CD14-positive monocyte (primary cell): ENCODE measurements at regions not wholly inside any gene's neighbourhood (a gene's known extent, or its start where the extent isn't known, plus 50 kb on each side); places are given as distances from the start of the nearest gene placed in this dataset.

ENCODE experiments used
- DNase-seq, 3 donors: peaks; one replicate each; pipeline ENCODE4 v3.0.0-alpha.2; 2011 to 2022
- H2AFZ ChIP-seq: 2 replicates; pipeline ENCODE4 v1.6.0; 2012; ENCODE audit warnings: mild to moderate bottlenecking, low read depth, low read length, inconsistent platforms; ENCODE audit not compliant: insufficient read depth, poor library complexity, severe bottlenecking
- H3K27ac ChIP-seq, 2 donors: 1 replicate in 1 of 2; 2 replicates in 1 of 2; pipeline ENCODE4 v1.5.1; 2012 to 2013; ENCODE audit warnings: low read length in 2 of 2, control low read depth in 1 of 2, inconsistent platforms in 1 of 2, low read depth in 1 of 2, mild to moderate bottlenecking in 1 of 2
- H3K27me3 ChIP-seq, 2 donors: one replicate each; pipeline versions ENCODE4 v1.6.0 to v1.6.1; 2011 to 2013; ENCODE audit warnings: low read length in 2 of 2; ENCODE audit not compliant: control insufficient read depth in 2 of 2, insufficient read depth in 2 of 2
- H3K36me3 ChIP-seq, 2 donors: replicated peaks in 1 of 2; 1 replicate in 1 of 2; 2 replicates in 1 of 2; pipeline versions ENCODE4 v1.5.1 to v1.6.1; 2012 to 2013; ENCODE audit warnings: low read length in 2 of 2, control low read depth in 1 of 2, inconsistent platforms in 1 of 2, mild to moderate bottlenecking in 1 of 2; ENCODE audit not compliant: insufficient read depth in 2 of 2, control insufficient read depth in 1 of 2
- H3K4me1 ChIP-seq, 2 donors: 1 replicate in 1 of 2; 2 replicates in 1 of 2; pipeline versions ENCODE4 v1.5.1 to v1.6.1; 2012 to 2013; ENCODE audit warnings: low read length in 2 of 2, control low read depth in 1 of 2, inconsistent platforms in 1 of 2, mild to moderate bottlenecking in 1 of 2, moderate library complexity in 1 of 2; ENCODE audit not compliant: insufficient read depth in 2 of 2, control insufficient read depth in 1 of 2
- H3K4me2 ChIP-seq: replicated peaks from 2 replicates; pipeline ENCODE3; 2012; ENCODE audit warnings: low read length, moderate library complexity, mild to moderate bottlenecking; ENCODE audit not compliant: poor library complexity, severe bottlenecking; ENCODE audit errors: extremely low read depth
- H3K4me3 ChIP-seq, 3 experiments: fragments of 200-600 bp in 1 of 3; sonication (generic) in 1 of 3; replicated peaks in 1 of 3; 1 replicate in 2 of 3; 2 replicates in 1 of 3; pipeline ENCODE4 v1.5.1; 2011 to 2013; ENCODE audit warnings: low read length in 3 of 3, mild to moderate bottlenecking in 3 of 3, control low read depth in 2 of 3, low read depth in 2 of 3, inconsistent platforms in 1 of 3, moderate library complexity in 1 of 3
- H3K79me2 ChIP-seq: 2 replicates; pipeline ENCODE4 v1.6.0; 2012; ENCODE audit warnings: mild to moderate bottlenecking, control low read depth, inconsistent platforms, low read length, moderate library complexity; ENCODE audit not compliant: insufficient read depth
- H3K9ac ChIP-seq: 2 replicates; pipeline ENCODE4 v1.6.0; 2017; ENCODE audit warnings: low read length, mild to moderate bottlenecking; ENCODE audit not compliant: insufficient read depth, poor library complexity, severe bottlenecking
- H3K9me3 ChIP-seq, 2 donors: replicated peaks in 1 of 2; 1 replicate in 1 of 2; 2 replicates in 1 of 2; pipeline versions ENCODE4 v1.5.1 to v1.6.1; 2012 to 2013; ENCODE audit warnings: low read length in 2 of 2, control low read depth in 1 of 2; ENCODE audit not compliant: control insufficient read depth in 1 of 2, insufficient read depth in 1 of 2
- H4K20me1 ChIP-seq: 2 replicates; pipeline ENCODE4 v1.6.0; 2012; ENCODE audit warnings: mild to moderate bottlenecking, low read length, control low read depth, moderate library complexity; ENCODE audit not compliant: insufficient read depth
- H3K27ac Mint-ChIP-seq, 7 donors: one replicate each; pipeline ENCODE4 v1.8.0; 2020; ENCODE audit warnings: mild to moderate bottlenecking in 7 of 7, mixed read lengths in 7 of 7, moderate library complexity in 6 of 7, inconsistent platforms in 2 of 7
- H3K27me3 Mint-ChIP-seq, 3 donors: one replicate each; pipeline ENCODE4 v1.8.0; 2021 to 2022; ENCODE audit warnings: low read depth in 3 of 3, mild to moderate bottlenecking in 3 of 3, mixed read lengths in 3 of 3, moderate library complexity in 3 of 3, inconsistent platforms in 1 of 3
- H3K36me3 Mint-ChIP-seq, 2 donors: one replicate each; pipeline ENCODE4 v1.8.0; 2020; ENCODE audit warnings: mixed read lengths in 2 of 2, inconsistent platforms in 1 of 2, mild to moderate bottlenecking in 1 of 2
- H3K4me1 Mint-ChIP-seq: one replicate; pipeline ENCODE4 v1.8.0; 2020; ENCODE audit warnings: mild to moderate bottlenecking, mixed read lengths
- H3K4me3 Mint-ChIP-seq, 2 donors: one replicate each; pipeline ENCODE4 v1.8.0; 2020; ENCODE audit warnings: mild to moderate bottlenecking in 2 of 2, mixed read lengths in 2 of 2, moderate library complexity in 1 of 2
- H3K9me3 Mint-ChIP-seq, 7 donors: one replicate each; pipeline ENCODE4 v1.8.0; 2020 to 2022; ENCODE audit warnings: mixed read lengths in 7 of 7, mild to moderate bottlenecking in 6 of 7, moderate library complexity in 6 of 7, inconsistent platforms in 2 of 7
- WGBS: methylation state at CpG from one replicate; pipeline ENCODE4 v1.1.5; 2013; ENCODE audit warnings: missing lambda C conversion rate; ENCODE audit not compliant: insufficient coverage; 5-methylcytosine and 5-hydroxymethylcytosine counted together
- intact Hi-C, 2 donors: fragments of 100-400 bp; cut with micrococcal nuclease; formaldehyde crosslinking; loops; one replicate each; pipeline versions ENCODE4 v1.15.0 to v1.15.1; 2023
- TF ChIP-seq, protein P1 (sequence below): fragments of 200-600 bp; IDR thresholded peaks from one replicate; pipeline ENCODE4 v1.8.0; 2022; ENCODE audit warnings: antibody characterized with exemption, mild to moderate bottlenecking

- WGBS, result no CpG with 5 or more reads among the region's 3 CpGs
Observed at GRCh38 chr13:107459430-107459829, 755.9 kb downstream of the LIG4 start.

DNA sequence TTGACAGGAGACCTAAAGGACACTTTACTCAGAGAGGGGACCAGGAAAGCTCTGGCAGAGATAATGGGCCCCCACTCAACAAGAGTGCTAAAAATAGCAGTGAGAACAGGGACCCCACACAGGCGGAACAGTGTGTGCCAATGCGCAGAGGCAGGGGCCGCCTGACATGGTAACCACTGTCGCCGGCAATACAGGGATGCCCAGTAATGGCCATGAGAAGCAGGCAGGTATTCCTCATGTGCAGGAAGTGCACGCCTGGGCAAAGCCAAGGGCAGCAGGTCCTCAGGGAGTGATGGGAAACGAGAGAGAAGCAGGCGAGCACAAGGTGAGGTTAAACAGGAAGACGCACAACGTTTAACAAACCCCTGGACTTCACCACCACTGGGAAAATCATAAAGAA, 757.1 kb downstream of the LIG4 start:
- WGBS, result 94% methylated on average over 7 of the region's 10 CpGs
- Histone ChIP-seq H3K9me3 (peaks cover 6 to 16% of the 10 kb centered on the region in 2 donors), H3K36me3 (no peaks in the 10 kb centered on the region), H3K4me1 (no peaks in the 10 kb centered on the region), H3K4me2 (no peak overlapping the region), H3K9ac (no peak overlapping the region), H3K27ac (no peak overlapping the region), H3K4me3 (no peak overlapping the region), H4K20me1 (no peaks in the 10 kb centered on the region), H2AFZ (no peak overlapping the region), H3K79me2 (no peaks in the 10 kb centered on the region), H3K27me3 (no peaks in the 10 kb centered on the region)
- intact Hi-C loops, result no loop called here
- Mint-ChIP-seq H3K4me1 (no peaks in the 10 kb centered on the region), H3K9me3 (peaks cover 3 to 17% (median 5%) of the 10 kb centered on the region in 7 donors), H3K4me3 (no peak overlapping the region), H3K27me3 (no peaks in the 10 kb centered on the region), H3K27ac (no peak overlapping the region), H3K36me3 (no peaks in the 10 kb centered on the region)
- TF ChIP-seq, protein P1, sequence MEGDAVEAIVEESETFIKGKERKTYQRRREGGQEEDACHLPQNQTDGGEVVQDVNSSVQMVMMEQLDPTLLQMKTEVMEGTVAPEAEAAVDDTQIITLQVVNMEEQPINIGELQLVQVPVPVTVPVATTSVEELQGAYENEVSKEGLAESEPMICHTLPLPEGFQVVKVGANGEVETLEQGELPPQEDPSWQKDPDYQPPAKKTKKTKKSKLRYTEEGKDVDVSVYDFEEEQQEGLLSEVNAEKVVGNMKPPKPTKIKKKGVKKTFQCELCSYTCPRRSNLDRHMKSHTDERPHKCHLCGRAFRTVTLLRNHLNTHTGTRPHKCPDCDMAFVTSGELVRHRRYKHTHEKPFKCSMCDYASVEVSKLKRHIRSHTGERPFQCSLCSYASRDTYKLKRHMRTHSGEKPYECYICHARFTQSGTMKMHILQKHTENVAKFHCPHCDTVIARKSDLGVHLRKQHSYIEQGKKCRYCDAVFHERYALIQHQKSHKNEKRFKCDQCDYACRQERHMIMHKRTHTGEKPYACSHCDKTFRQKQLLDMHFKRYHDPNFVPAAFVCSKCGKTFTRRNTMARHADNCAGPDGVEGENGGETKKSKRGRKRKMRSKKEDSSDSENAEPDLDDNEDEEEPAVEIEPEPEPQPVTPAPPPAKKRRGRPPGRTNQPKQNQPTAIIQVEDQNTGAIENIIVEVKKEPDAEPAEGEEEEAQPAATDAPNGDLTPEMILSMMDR, result no peak
- DNase-seq, result no peak

More at GRCh38 chr13:107459430-107459829, 755.9 kb downstream of the LIG4 start:
- H3K36me3 Mint-ChIP-seq, result no peaks in the 10 kb centered on the region
- no peaks in the 10 kb centered on the region for H3K27me3 Mint-ChIP-seq
- Histone ChIP-seq H3K9me3 (peaks cover 4 to 5% of the 10 kb centered on the region in 2 donors), H3K79me2 (no peaks in the 10 kb centered on the region), H3K4me1 (no peaks in the 10 kb centered on the region), H2AFZ (no peak overlapping the region), H3K27me3 (no peaks in the 10 kb centered on the region), H3K36me3 (no peaks in the 10 kb centered on the region), H3K9ac (no peak overlapping the region), H3K4me2 (no peak overlapping the region), H3K27ac (no peak overlapping the region), H4K20me1 (no peaks in the 10 kb centered on the region), H3K4me3 (no peak overlapping the region)
- no peak overlapping the region for H3K4me3 Mint-ChIP-seq
- peaks cover 0 to 7% (median 2%) of the 10 kb centered on the region in 7 donors for H3K9me3 Mint-ChIP-seq
- H3K4me1 Mint-ChIP-seq, result no peaks in the 10 kb centered on the region
- TF ChIP-seq, protein P1, result no peak
- intact Hi-C loops, result no loop called here
- no peak for DNase-seq
- H3K27ac Mint-ChIP-seq, result no peak overlapping the region
